ENCODE measurements at regions not wholly inside any gene's neighbourhood (a gene's known extent, or its start where the extent isn't known, plus 50 kb on each side); places are given as distances from the start of the nearest gene placed in this dataset.
"Not testable (repeated sequence)": the region's sequence is repeated elsewhere in the genome, so short reads cannot be mapped to it uniquely, and the experiment has no call there.

DNA sequence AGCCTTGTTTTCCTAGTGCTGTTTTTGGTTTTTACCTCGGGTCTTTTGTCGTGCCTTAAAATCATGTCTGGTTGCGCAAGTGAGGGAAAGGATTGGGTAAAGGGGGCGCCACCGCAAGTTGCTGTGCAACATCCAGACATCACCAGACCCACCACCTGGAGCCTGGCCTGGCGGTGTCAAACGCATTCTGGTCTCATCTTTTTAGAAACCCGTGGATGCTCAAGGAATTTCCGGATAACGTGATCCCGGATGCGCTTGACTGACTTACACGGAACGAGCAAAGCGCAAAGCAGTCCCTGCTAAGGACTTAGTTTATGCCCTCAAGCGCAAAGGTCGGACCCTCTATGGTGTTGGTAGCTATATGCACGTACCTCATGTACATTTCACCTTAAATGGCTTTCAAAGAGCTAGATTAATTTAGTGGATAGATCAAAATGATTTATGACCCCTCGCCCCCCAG lies 105.2 kb downstream of the OR2B2 start:
- DNase-seq (ENCODE audit: low read depth, low spot score), result peak; percentile 44

DNA sequence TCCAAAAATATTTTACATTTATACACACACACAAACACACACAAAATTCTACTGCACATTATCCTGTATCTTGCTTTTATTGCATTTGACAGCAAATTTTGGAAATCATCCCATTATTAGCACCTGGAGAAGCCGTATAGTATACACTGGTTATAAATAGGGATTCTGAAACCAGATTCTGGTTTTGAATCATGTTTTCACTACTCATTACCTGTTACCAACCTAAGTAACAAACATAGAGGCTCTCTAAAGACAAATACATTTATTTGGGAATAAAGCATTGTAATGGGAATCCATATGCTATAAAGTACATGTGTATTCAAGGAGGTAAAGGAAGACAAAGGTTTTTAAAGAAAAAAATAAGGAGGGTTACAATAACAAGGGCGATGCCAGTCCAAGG lies 106.8 kb downstream of the OR2B2 start:
- DNase-seq (ENCODE audit: low read depth, low spot score), result no peak

DNA sequence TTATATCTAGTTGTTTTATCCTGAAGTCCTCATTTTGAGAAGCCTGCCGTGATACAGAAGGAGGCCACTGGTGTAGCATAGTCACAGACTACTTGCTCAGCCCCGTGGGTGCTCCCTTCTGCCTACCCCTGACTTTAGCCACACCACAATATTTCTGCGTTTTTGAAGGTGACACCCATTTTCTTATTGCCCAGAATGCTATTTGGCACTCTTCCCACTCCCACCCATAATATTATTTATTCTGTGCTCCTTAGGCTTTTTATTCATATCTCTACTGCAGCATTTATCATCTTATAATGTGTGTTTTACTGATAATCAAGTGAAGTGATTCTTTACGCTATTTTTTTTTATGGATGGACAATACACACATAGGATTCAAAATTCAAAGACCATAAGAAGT lies 107.3 kb downstream of the OR2B2 start:
- no peak for DNase-seq (ENCODE audit: low read depth, low spot score)

DNA sequence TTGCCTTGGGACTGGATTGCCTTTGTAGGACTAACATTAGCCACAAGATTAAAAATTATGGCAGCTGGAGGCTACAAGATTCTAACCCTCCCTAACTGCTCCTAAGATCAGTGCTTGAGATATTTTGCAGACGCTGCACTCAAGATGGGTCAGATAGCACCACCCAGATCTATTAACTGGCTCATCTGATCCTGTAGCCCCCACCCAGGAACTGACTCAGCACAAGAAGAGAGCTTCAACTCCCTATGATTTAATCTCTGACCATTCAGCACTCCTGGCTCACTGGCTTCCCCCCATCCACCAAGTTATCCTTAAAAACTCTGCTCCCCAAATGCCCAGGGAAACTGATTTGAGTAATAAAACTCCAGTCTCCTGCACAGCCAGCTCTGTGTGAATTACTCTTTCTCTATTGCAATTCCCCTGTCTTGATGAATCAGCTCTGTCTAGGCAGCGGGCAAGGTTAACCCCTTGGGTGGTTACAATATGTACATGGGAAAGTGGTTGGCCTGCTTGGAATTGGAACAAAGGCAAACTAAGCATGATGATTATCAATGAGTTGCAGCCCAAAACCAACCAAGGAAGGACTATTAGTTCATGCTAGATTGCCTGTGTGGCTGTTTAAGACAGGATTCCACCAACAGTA lies 111.3 kb downstream of the OR2B2 start:
- no peak for DNase-seq (ENCODE audit: low read depth, low spot score)

DNA sequence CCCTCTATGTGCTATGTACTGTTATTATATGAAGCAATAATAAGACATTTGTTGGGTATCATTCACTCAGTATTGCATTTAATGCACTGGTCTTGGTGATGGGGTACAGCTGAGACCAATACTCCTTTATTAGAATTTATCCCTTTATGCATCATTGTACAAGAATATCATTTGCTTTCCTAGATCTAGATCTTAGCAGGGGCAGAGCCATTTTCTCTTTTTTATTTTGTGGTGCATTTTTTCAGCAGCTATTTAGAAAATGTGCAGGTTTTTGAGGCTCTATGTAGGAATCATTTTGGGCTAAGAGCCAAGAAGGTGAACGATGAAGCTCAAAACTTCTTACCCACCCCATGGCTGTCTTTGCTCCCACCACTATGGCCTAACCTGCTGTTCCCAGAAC lies 114.2 kb downstream of the OR2B2 start:
- DNase-seq (ENCODE audit: low read depth, low spot score), result no peak

DNA sequence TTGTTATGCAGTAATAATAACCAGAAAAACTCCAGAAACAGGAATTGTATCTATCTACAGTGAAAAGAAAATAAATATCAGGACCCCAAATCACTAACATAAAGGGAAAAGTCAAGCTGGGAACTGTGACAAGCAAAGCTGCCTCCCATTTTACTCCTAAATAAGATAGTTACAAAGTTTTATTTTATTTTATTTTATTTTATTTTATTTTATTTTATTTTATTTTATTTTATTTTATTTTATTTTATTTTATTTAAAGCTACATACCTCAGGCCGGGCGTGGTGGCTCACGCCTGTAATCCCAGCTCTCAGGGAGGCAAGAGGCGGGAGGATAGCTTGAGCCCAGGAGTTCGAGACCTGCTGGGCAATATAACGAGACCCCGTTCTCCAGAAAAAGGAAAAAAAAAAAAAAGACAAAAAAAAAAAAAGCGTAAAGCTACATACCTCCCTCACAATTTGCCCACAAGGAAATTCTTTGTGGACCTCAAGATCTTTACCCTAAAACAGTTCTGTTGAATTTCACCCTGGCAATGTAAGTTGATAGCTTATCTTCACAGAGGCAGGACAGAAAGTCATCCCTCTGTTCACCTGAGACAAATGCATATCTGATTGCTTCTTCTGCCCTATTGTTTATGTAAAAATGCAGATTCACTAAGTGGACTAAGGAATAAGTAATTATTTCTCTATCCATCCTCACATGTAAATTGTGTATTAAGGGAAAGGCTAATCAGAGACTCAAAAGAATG lies 115.3 kb downstream of the OR2B2 start:
- DNase-seq (ENCODE audit: low read depth, low spot score), result not testable (repeated sequence)

DNA sequence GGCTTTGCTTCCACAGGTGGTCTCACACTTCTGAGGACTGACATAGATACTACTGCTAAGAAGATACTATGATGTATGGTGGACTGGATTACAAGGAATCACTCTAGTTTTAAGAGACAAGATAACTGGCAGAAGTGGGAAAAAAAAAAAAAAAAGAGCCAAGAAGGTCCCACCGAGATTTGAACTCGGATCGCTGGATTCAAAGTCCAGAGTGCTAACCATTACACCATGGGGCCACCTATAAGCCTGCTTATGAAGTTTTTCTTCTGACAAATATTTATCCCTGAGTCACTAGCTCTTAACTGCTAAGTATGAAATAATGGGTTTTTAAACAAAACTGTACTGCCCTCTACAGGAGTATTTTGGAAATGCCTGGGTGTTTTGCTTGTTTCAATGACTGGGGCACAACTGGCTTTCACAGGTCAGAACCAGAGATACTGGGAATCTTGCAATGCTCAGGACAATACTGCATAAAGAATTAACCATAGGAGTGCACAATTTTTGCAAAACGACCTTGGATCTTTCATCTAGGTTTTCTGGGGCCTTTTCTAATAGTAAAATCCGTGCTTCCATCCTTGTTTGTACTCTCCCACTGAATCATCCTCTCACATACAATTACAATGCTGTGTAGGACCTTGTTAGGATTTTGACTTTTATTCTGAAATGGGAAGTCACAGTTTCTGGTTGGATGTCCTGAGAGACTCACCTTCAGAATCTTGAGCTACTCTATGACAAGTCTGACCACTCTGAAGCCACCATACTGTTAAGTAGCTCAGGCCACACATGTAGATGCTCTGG lies 116.3 kb downstream of the OR2B2 start:
- DNase-seq (ENCODE audit: low read depth, low spot score), result peak; percentile 93

DNA sequence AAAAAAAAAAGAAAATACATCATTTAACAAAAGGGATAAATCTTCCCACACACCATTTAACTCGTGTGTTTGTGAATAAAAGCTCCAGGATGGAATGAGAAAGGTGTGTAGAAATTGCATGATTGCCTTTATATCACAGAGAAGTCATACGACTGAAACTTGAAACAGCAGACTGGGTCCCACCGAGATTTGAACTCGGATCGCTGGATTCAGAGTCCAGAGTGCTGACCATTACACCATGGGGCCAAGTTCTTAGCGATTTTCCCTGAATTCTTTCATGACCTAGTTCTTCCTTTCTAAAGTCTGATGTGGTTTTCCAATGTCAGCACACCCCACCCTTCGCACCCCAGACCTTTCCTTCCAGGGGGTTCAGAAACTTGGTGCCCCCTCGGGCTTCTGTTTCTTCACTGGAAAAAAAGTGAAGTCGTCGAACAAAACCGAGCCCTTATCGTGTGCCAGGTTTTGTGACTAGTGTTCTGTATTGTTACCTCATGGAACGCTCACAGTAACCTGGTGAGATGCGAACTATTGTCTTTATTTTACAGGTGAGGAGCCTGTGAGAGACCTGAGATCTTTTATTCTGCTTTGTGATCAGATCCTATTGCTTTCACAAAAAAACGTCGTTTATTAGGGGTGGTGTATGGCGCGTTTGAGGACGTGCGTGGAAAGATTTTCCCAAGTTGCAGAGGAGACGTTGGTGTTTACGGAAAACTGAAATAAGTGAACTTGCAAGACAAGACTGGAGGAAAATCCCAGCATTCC lies 120.8 kb downstream of the OR2B2 start:
- DNase-seq (ENCODE audit: low read depth, low spot score), result peak; percentile 84

DNA sequence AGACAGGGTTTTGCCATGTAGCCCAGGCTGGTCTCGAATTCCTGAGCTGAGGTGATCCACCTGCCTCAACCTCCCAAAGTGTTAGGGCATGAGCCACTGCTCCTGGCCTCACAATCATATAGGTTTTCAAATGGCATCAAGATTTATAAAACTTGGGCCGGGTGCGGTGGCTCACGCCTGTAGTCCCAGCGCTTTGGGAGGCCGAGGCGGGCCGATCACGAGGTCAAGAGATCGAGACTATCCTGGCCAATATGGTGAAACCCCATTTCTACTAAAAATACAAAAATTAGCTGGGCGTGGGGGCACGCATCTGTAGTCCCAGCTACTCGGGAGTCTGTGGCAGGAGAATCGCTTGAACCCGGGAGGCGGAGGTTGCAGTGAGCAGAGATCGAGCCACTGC lies 123.8 kb downstream of the OR2B2 start:
- not testable (repeated sequence) for DNase-seq (ENCODE audit: low read depth, low spot score)

DNA sequence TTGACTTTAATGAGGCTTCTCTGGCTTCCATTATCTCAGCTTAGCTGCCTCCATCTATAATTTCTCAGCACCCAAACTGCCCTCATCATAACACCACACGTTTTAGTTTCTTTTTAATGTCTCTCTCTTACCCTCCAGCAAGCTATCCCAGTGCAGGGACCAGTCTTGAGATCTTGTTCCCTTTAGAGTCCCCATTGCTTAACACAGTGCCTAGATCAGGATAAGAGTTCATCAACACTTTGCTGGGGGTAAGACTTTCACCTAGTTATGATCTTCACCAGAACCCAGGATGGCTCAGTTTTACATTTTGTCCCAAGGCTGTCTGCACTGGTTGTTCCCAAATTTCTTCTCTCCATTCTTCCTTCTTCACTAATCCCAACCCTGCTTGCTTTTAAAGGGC lies 126.1 kb downstream of the OR2B2 start:
- DNase-seq (ENCODE audit: low read depth, low spot score), result no peak

DNA sequence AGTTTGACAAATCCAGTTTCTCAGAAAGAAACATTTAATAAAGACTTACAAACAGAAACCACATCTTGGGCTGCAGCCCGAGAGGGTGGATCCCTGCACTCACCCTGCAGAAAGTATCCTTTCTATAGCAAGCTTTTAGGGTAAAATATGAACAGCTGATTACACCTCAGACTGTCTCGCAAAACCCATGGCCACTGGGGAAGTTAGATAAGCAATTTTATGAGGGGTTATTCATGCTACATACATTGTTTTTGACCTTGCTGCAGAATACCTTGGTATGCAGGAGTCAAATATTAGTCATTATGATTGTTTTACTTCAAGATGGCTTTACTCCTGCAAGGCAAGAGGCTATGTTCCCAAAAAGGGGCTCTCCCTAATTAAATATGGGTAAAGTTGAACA lies 126.9 kb downstream of the OR2B2 start:
- DNase-seq (ENCODE audit: low read depth, low spot score), result no peak

DNA sequence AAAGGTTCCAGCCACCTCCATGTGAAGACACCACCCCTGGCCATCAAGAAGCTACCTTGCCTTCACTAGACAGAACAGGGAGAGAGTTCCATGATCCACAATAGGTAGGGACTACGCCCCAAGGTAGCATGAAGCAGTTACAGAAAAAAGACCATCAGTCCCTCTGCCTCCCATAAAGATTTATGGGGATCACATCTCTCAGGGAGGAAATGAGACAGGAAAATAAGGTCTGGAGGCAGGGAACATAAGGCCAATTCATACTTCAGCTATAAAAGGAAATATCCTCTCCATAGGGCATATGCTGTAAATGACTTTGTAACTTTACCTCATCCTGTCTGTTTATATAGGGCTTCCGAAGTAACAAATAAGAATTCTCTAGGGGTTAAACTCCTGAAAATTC lies 129.4 kb downstream of the OR2B2 start:
- DNase-seq (ENCODE audit: low read depth, low spot score), result no peak

DNA sequence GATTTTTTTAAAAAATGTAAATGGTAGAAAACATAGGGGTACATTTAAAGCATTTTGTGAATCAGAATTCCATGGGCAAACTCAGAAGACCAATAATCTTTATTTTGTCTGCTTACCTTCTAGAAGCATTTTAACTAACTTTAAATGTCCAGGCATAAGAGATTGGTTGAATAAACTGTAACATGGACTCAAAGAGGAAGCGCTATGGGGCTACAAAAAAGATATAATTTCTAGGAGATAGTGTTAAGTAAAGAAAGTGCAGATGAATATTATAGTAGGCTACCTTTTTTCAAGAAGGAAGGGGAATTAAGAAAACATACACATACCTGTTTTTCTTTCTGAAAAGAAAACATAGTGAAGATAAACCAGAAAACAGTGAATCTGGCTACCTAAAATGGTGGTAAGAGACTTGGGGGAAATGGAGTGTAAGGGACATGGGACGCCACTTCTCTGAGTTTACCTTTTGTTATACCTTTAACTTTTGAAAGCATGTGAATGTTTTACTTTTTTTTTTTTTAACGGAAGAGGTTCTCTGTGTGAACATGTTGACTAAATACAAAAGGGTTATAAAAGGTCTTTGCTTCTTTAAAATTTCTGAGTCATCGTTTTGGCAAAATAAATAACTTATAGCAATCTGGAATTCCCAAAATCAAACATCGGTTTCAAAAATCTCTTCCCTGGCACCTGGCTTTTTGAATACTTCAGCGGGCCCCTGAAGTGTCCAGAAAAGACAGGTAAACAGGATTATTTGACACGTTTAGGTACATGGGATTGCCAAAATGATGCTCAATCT lies 133.4 kb downstream of the OR2B2 start:
- DNase-seq (ENCODE audit: low read depth, low spot score), result no peak

DNA sequence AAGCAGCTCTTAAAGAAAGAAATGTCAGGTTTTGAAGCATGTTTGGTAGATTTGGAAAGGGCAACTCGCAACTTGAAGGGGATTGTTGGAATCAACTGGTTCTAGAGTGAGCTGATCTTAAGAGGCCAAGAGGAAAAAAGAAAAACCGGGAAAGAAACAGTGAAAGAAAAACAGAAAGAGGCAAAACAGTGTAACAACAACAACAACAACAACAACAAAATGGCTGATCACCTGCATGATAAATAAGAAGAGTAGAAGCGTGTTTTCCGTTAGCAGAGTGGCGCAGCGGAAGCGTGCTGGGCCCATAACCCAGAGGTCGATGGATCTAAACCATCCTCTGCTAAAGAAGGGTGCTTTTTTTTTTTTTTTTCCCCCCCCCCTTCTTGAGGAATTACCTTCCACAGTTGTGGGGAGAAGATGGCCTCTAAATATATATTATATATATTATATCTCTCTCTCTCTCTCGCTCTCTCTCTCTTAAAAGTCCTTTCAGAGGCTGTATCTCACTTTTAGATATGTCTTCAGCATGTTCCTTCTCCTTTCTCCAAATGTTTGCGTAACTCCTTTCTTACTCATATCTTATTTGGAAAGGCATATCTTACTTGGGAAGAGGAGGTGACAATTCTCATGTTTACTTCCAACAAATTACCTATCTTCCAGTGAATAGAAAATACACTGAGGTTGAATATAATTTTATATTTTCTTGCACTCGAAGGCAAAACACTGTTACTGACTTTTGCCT lies 134.4 kb downstream of the OR2B2 start:
- no peak for DNase-seq (ENCODE audit: low read depth, low spot score)

DNA sequence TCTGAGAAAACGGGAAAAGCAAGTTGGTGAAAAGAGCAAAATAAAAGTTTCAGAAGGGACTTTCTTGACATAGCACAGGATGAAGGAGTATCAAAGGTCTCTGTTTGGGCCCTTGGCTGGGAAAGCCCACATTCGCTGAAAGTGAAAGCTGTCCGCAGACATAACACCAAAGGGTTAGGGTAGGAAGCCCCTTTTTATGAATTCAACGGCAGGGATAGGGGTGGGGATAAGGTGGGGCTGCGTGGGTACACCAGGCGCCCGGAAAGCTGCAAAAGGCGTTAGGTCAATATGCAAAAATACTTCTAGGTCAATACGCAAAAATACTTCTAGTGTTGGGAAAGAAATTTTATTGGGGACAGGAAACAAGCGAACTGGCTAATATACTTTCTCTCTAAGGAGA lies 135.1 kb downstream of the OR2B2 start:
- DNase-seq (ENCODE audit: low read depth, low spot score), result no peak

DNA sequence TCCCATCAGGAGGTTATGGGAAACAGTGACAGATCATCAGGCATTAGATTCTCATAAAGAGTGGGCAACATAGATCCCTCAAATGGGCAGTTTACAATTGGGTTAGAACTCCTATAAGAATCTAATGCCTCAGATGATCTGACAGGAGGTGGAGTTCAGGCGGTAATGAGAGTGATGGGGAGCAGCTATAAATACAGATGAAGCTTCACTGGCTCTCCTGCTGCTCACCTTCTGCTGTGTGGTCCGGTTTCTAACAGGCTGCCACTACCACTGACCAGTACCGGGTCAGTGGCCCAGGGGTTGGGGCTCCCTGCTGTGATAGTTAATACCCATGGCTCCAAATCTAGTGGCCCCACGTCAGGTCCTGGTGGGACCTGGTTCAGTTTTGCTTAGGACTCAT lies 135.7 kb downstream of the OR2B2 start:
- no peak for DNase-seq (ENCODE audit: low read depth, low spot score)

DNA sequence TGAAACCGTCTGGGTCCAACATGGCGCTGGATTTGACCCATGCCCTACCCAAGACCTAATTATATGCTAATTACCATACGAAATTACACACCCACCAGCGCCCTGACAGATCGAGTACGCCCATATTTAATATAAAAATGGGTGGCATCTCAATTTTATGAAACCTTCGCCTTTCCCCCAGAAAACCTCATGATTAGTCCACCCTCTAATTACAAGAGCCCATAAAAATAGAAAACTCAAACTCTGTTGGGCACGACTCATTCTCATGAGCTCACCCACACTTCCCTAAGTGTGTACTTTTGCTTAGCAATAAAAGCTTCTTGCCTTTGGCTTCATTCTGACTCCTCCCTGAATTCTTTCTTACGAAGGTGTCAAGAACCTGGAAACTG lies 136.4 kb downstream of the OR2B2 start:
- no peak for DNase-seq (ENCODE audit: low read depth, low spot score)

DNA sequence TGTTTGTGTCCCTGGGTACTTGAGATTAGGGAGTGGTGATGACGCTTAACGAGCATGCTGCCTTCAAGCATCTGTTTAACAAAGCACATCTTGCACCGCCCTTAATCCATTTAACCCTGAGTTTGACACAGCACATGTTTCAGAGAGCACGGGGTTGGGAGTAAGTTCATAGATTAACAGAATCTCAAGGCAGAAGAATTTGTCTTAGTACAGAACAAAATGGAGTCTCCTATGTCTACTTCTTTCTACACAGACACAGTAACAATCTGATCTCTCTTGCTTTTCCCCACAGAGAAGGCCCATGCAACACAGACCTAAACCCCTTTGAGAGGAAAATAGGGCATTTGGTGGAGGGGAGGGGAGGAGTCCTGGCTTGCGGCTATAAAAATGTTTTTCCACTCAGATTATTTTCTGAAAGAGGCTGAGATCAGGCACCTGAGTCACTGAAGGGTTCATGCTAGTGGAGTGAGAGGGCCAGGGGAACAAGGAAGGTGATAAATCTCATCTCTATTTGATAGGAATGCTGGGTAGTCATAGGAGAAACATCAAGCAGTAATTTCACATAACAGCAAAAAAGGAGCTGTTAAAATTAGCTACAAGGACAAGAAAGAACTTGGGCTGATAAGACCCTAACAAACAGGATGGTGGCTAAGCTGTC lies 136.9 kb downstream of the OR2B2 start:
- not testable (repeated sequence) for DNase-seq (ENCODE audit: low read depth, low spot score)

DNA sequence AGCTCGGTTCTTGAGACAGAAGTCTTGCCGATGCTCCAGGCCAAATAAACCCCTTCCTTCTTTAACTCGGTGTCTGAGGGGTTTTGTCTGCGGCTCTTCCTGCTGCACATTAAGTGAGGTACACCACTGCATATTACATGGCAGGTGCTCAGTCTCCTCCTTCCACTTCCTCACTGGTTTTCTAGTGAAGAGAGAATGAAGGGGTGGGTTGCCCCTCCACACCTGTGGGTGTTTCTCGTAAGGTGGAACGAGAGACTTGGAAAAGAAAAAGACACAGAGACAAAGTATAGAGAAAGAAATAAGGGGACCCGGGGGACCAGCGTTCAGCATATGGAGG lies 138.0 kb downstream of the OR2B2 start:
- not testable (repeated sequence) for DNase-seq (ENCODE audit: low read depth, low spot score)
